Colonic mucosa (tissue), 4 donors: ENCODE measurements at regions not wholly inside any gene's neighbourhood (a gene's known extent, or its start where the extent isn't known, plus 50 kb on each side); places are given as distances from the start of the nearest gene placed in this dataset.

Experiments
- DNase-seq: peaks from one replicate; pipeline ENCODE4 v3.0.0-alpha.2; 2020
- H3K27ac ChIP-seq: fragments of 200-600 bp; one replicate; pipeline ENCODE4 v1.8.0; 2021
- H3K27me3 ChIP-seq: fragments of 200-600 bp; one replicate; pipeline ENCODE4 v1.8.0; 2021
- H3K36me3 ChIP-seq: fragments of 200-600 bp; one replicate; pipeline ENCODE4 v1.8.0; 2021
- H3K4me1 ChIP-seq: fragments of 200-600 bp; one replicate; pipeline ENCODE4 v1.8.0; 2021; ENCODE audit warnings: mild to moderate bottlenecking
- H3K4me3 ChIP-seq: fragments of 200-600 bp; one replicate; pipeline ENCODE4 v1.8.0; 2021
- H3K9ac ChIP-seq, 2 donors: one replicate each; pipeline ENCODE4 v1.7.0; 2013; ENCODE audit warnings: control low read depth in 2 of 2, low read depth in 2 of 2, low read length in 2 of 2
- H3K9me3 ChIP-seq: fragments of 200-600 bp; one replicate; pipeline ENCODE4 v1.8.0; 2021
- CTCF ChIP-seq: fragments of 200-600 bp; IDR thresholded peaks from one replicate; pipeline ENCODE4 v1.8.0; 2022; ENCODE audit warnings: antibody characterized with exemption, mild to moderate bottlenecking
- intact Hi-C: fragments of 100-400 bp; cut with DNase I; formaldehyde crosslinking; loops from one replicate; pipeline ENCODE4 v1.14.1; 2022
- donor health status: healthy.
- donor health status: DM: no; HTN: no; CAD: no.
- donor health status: DM: no; HTN: no; CAD: no.

- Histone ChIP-seq H3K27ac (no peak overlapping the region), H3K9ac (no peak overlapping the region), H3K4me3 (no peak overlapping the region), H3K4me1 (no peaks in the 10 kb centered on the region), H3K36me3 (no peaks in the 10 kb centered on the region), H3K27me3 (no peaks in the 10 kb centered on the region), H3K9me3 (no peaks in the 10 kb centered on the region)
- TF ChIP-seq CTCF = no peak
- DNase-seq = no peak
- intact Hi-C loops = no loop called here
Measured at GRCh38 chr10:4532976-4533375, 293.0 kb upstream of the AKR1E2 start.

GRCh38 chr10:4532467-4532866, 293.5 kb upstream of the AKR1E2 start:
- Histone ChIP-seq H3K4me1 (no peaks in the 10 kb centered on the region), H3K9me3 (no peaks in the 10 kb centered on the region), H3K27me3 (no peaks in the 10 kb centered on the region), H3K36me3 (no peaks in the 10 kb centered on the region), H3K9ac (no peak overlapping the region), H3K4me3 (no peak overlapping the region), H3K27ac (no peak overlapping the region)
- no peak for TF ChIP-seq CTCF
- no peak for DNase-seq
- intact Hi-C loops = no loop called here

GRCh38 chr10:4532011-4532410, 294.0 kb upstream of the AKR1E2 start:
- Histone ChIP-seq H3K27me3 (no peaks in the 10 kb centered on the region), H3K27ac (no peak overlapping the region), H3K9ac (no peak overlapping the region), H3K4me1 (no peaks in the 10 kb centered on the region), H3K9me3 (no peaks in the 10 kb centered on the region), H3K4me3 (no peak overlapping the region), H3K36me3 (no peaks in the 10 kb centered on the region)
- no peak for DNase-seq
- TF ChIP-seq CTCF = no peak
- intact Hi-C loops = no loop called here

GRCh38 chr10:4529266-4529665, 296.7 kb upstream of the AKR1E2 start:
- no peaks in the 10 kb centered on the region for H3K4me1 ChIP-seq
- intact Hi-C loops = no loop called here

GRCh38 chr10:4527281-4527970, 298.6 kb upstream of the AKR1E2 start:
- intact Hi-C loops = no loop called here

More at GRCh38 chr10:4529266-4529665, 296.7 kb upstream of the AKR1E2 start:
- no peak overlapping the region for H3K4me3 ChIP-seq
- H3K9ac ChIP-seq = no peak overlapping the region
- no peak for TF ChIP-seq CTCF
- no peaks in the 10 kb centered on the region for H3K9me3 ChIP-seq
- no peaks in the 10 kb centered on the region for H3K36me3 ChIP-seq
- no peaks in the 10 kb centered on the region for H3K27me3 ChIP-seq
- H3K27ac ChIP-seq = no peak overlapping the region
- DNase-seq = no peak

More at GRCh38 chr10:4527281-4527970, 298.6 kb upstream of the AKR1E2 start:
- no peaks in the 10 kb centered on the region for H3K4me1 ChIP-seq
- DNase-seq = no peak
- H3K4me3 ChIP-seq = no peak overlapping the region
- H3K9me3 ChIP-seq = no peaks in the 10 kb centered on the region
- no peak overlapping the region for H3K9ac ChIP-seq
- TF ChIP-seq CTCF = no peak
- H3K36me3 ChIP-seq = no peaks in the 10 kb centered on the region
- no peaks in the 10 kb centered on the region for H3K27me3 ChIP-seq
- H3K27ac ChIP-seq = no peak overlapping the region
